ENCODE measurements at regions not wholly inside any gene's neighbourhood (a gene's known extent, or its start where the extent isn't known, plus 50 kb on each side); places are given as distances from the start of the nearest gene placed in this dataset.

DNA sequence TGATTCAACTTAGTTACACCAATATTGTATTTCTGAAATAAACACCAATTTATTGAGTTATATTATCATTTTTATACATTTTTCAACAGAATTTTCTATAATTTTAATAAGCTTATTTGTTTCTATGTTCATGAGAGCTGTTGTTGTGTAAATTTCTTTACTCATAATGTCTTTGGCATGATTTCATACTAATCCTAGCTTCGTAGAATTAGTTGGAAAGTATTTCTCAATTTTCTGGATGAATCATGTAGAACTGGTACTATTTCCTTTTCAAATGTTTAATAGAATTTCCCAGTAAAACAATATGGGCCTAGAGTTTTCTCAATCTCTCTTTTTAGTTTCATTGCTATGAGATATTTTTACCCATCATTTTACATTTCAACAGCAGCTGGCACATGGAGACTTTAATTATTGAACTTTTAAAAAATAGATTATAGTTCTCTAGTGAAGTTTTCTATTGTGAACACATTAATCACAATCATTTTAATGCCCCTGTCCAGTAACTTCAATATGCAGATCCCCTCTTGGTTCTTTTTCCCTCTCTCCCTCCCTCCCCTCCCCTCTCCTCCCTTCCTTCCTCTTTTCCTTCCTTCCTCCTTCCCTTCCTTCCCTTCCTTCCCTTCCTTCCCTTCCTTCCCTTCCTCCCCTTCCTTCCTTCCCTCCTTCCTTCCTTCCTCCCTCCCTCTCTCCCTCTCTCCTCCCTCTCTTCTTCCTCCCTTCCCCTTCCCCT, 1357.1 kb downstream of the ZPLD1 start:
- no peak overlapping the region for H3K27ac ChIP-seq
- no peak for TF ChIP-seq CTCF (IDR thresholded peaks at IDR 0.05)
- no peak for TF ChIP-seq ZFX (IDR thresholded peaks at IDR 0.05; ENCODE audit: borderline replicate concordance)

DNA sequence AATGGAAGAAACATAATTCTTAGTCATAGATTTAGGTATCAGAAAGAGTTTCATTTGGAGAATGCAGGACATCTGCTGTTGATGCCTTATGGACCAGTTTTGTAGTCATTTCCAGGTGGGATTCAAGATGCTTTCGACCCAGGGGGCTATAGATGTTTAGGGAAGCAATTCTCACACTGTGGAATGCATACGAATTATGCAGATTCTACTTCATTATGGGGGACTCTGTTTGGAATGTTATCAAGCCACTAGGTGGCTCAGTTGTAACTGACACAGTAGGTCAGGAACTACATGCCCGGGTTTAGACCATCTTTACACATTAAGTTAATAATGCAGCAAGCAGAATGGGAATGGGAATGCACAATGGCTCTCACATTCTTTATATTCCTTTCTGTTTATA, 1359.8 kb downstream of the ZPLD1 start:
- no peak overlapping the region for H3K27ac ChIP-seq
- TF ChIP-seq CTCF (IDR thresholded peaks at IDR 0.05) (peak; percentile 62), ZFX (IDR thresholded peaks at IDR 0.05; ENCODE audit: borderline replicate concordance) (no peak)

GRCh38 chr3:103796068-103796467, 1361.3 kb downstream of the ZPLD1 start:
- TF ChIP-seq ZFX (IDR thresholded peaks at IDR 0.05; ENCODE audit: borderline replicate concordance) (no peak), CTCF (IDR thresholded peaks at IDR 0.05) (no peak)
- H3K27ac ChIP-seq = no peak overlapping the region

GRCh38 chr3:103803787-103804186, 1369.0 kb downstream of the ZPLD1 start:
- no peak overlapping the region for H3K27ac ChIP-seq

DNA sequence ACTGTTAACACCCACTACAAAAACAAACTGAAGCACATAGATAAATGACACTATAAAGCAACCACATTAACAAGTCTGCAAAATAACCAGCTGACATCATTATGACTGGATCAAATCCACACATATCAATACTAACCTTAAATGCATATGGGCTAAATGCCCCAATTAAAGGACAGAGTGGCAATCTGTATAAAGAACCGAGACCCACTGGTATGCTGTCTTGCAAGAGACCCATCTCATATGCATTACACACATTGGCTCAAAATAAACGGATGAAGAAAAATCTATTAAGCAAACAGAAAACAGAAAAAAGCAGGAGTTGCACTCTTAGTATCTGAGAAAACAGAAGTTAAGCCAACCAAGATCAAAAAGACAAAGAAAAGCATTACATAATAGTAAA, 1375.4 kb downstream of the ZPLD1 start:
- TF ChIP-seq CTCF (IDR thresholded peaks at IDR 0.05) (no peak), ZFX (IDR thresholded peaks at IDR 0.05; ENCODE audit: borderline replicate concordance) (no peak)
- no peak overlapping the region for H3K27ac ChIP-seq

More at GRCh38 chr3:103803787-103804186, 1369.0 kb downstream of the ZPLD1 start:
- TF ChIP-seq ZFX (IDR thresholded peaks at IDR 0.05; ENCODE audit: borderline replicate concordance) = no peak

DNA sequence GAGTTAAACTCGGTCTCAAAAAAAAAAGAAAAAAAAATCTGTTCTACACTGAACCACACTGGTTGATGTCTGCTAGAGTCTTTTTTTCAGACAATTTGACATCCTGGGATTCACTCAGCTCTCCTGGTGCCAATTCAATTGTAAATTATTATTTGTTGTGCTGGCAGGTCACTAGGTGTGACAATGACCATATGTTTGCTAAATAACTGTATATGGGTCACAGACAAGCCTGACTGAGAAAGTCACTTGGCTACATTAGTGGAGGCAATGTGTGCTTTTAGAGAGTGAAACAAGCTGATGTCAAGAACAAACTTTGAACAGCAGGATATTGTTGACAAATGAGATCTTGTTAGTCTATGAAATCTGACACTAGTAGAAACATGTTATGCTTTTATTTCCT, 1379.1 kb downstream of the ZPLD1 start:
- TF ChIP-seq ZFX (IDR thresholded peaks at IDR 0.05; ENCODE audit: borderline replicate concordance) = no peak
- TF ChIP-seq CTCF (IDR thresholded peaks at IDR 0.05) = no peak
- peak overlapping the region; percentile 55 for H3K27ac ChIP-seq

GRCh38 chr3:103818398-103818797, 1383.6 kb downstream of the ZPLD1 start:
- TF ChIP-seq ZFX (IDR thresholded peaks at IDR 0.05; ENCODE audit: borderline replicate concordance) = no peak
- TF ChIP-seq CTCF (IDR thresholded peaks at IDR 0.05) = no peak
- no peak overlapping the region for H3K27ac ChIP-seq

DNA sequence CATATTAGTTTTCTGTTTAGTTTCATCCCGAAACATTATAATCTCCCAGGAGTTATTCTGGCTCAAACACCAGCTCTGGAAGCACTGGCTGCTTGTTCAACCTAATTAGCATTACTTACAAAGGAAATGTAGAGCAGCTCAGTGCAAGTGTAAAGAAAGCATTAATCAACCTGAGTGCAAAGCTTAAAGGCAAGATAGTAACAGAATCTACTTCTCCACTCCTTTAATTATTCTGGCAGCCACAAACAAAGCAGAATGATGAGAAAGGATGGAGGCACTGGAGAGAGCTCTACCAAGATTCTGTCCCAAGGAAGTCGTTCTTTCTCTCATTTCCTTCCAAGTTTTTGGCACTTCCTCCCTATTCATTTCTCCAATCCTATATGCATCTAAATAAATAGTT, 1384.0 kb downstream of the ZPLD1 start:
- H3K27ac ChIP-seq = no peak overlapping the region
- no peak for TF ChIP-seq CTCF (IDR thresholded peaks at IDR 0.05)
- TF ChIP-seq ZFX (IDR thresholded peaks at IDR 0.05; ENCODE audit: borderline replicate concordance) = no peak

Data from 22Rv1 (cell line).